ENCODE measurements at regions not wholly inside any gene's neighbourhood (a gene's known extent, or its start where the extent isn't known, plus 50 kb on each side); places are given as distances from the start of the nearest gene placed in this dataset.

DNA sequence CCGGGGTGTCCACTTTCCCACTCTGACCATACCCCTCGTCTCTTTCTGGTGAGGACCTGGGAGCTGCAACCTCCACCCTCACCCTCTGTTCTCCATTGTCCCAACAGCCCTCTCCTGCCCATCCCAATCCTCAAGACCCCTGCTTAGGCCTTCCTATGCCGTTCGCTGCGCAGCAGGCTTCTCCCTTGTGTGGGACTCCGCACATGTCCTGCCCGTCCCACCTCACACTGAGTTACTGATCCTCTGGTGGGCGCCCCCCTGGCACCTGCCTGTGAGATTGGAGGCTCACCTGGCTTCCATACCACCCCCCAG lies 119.5 kb upstream of the SNTG2 start:
- no peak overlapping the region for H3K4me3 ChIP-seq (ENCODE audit: control insufficient read depth, low read depth, low read length)
- DNase-seq (ENCODE audit: low read depth), result no peak
- TF ChIP-seq, protein P1, sequence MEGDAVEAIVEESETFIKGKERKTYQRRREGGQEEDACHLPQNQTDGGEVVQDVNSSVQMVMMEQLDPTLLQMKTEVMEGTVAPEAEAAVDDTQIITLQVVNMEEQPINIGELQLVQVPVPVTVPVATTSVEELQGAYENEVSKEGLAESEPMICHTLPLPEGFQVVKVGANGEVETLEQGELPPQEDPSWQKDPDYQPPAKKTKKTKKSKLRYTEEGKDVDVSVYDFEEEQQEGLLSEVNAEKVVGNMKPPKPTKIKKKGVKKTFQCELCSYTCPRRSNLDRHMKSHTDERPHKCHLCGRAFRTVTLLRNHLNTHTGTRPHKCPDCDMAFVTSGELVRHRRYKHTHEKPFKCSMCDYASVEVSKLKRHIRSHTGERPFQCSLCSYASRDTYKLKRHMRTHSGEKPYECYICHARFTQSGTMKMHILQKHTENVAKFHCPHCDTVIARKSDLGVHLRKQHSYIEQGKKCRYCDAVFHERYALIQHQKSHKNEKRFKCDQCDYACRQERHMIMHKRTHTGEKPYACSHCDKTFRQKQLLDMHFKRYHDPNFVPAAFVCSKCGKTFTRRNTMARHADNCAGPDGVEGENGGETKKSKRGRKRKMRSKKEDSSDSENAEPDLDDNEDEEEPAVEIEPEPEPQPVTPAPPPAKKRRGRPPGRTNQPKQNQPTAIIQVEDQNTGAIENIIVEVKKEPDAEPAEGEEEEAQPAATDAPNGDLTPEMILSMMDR (conservative IDR thresholded peaks at IDR 0.05; ENCODE audit: control insufficient read depth, insufficient read depth, low read depth, low read length), result no peak

DNA sequence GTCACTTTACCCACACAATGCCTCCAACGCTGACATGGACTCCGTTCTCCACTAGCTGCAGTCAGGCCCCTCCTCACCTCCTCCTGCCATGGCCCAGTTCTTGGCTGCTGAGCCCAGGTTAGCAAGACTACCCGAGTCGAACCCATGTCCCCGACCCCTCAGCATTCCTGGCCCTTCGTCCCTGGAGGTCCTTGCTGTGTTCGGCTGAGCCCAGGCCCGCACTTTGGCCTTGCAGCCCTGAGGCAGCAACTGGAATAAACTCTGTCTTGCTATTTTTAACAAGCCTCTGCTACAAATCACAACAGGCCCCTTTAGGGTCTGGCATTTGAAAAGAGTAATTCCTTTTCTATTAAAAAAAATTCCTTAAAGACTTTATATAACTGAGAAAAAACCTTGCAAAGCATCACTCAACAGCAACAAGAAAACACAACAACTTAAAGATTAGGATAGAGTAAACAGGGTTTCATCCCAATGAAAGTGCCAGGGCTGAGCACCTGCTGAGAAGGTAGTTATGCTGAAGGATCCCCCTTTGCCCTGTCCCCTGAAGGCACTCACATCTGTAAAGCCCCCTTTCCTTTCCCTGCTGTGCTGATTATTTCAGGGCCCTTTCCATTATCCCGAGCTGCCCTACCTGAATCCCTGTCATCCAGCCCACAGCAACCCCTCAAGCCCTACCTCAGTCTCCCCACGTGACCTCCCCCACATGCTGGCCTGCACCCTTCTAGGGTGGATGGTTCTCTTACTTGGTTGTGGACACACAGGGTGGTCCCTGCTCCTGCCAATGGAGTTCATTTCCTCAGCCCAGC lies 120.0 kb upstream of the SNTG2 start:
- TF ChIP-seq, protein P1 (conservative IDR thresholded peaks at IDR 0.05; ENCODE audit: control insufficient read depth, insufficient read depth, low read depth, low read length), result no peak
- DNase-seq (ENCODE audit: low read depth), result no peak
- no peak overlapping the region for H3K4me3 ChIP-seq (ENCODE audit: control insufficient read depth, low read depth, low read length)

DNA sequence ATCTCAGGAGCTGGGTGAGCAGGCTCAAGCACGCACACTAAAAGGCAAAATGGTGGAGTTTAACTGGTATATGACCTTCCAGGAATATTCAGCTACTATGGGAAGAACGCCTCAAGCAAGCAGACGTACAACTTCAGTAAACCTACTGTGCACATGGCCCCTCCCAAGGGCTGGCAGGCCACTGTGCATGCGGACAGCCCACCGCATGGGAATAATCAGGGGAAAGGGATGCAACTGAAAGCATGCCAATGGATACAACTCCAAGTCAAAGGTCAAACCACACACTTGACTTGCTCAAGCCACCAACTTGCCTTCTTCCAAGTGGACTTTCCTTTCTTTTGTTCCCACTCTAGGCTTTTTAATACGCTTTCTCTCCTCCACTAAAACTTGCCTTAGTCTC lies 121.6 kb upstream of the SNTG2 start:
- DNase-seq (ENCODE audit: low read depth), result no peak
- TF ChIP-seq, protein P1 (conservative IDR thresholded peaks at IDR 0.05; ENCODE audit: control insufficient read depth, insufficient read depth, low read depth, low read length), result no peak
- H3K4me3 ChIP-seq (ENCODE audit: control insufficient read depth, low read depth, low read length), result no peak overlapping the region

DNA sequence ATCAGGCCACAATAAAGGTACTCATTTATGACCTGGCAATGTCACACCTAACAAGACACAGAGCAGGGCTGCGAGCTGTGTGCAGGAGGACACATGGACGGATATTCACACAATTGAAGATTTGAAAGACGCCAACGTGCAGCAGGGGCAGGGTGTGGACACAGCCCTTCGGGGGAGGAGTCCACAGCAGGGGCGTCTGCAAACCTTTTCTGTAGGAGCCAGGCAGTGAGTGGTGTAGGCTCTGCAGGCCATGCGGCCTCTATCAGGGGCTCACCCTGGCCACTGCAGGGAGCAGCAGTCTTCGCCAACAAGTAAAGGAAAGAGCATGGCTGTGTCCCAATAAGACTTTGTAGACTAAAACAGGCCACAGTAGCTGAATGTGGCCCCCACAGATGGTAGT lies 125.7 kb upstream of the SNTG2 start:
- H3K4me3 ChIP-seq (ENCODE audit: control insufficient read depth, low read depth, low read length), result no peak overlapping the region
- TF ChIP-seq, protein P1 (conservative IDR thresholded peaks at IDR 0.05; ENCODE audit: control insufficient read depth, insufficient read depth, low read depth, low read length), result no peak
- DNase-seq (ENCODE audit: low read depth), result no peak

DNA sequence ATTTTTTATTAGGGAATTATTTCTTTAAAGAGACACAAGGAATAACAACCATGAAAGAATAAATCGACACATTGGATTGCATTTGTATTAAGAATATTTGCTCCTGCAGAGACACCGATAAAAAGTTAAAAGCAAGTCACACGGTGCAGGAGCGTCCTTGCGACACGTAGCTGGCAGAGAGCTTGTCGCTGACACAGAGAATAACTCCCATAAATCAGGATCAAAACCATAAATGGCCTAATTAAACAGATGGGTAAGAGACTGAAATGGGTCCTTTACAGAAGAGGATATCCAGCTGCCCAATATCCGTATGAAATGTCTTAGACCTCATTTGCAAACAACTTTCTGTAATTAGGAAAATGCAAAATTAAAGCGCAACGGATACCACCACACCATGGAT lies 126.1 kb upstream of the SNTG2 start:
- DNase-seq (ENCODE audit: low read depth), result no peak
- no peak overlapping the region for H3K4me3 ChIP-seq (ENCODE audit: control insufficient read depth, low read depth, low read length)
- TF ChIP-seq, protein P1 (conservative IDR thresholded peaks at IDR 0.05; ENCODE audit: control insufficient read depth, insufficient read depth, low read depth, low read length), result no peak

DNA sequence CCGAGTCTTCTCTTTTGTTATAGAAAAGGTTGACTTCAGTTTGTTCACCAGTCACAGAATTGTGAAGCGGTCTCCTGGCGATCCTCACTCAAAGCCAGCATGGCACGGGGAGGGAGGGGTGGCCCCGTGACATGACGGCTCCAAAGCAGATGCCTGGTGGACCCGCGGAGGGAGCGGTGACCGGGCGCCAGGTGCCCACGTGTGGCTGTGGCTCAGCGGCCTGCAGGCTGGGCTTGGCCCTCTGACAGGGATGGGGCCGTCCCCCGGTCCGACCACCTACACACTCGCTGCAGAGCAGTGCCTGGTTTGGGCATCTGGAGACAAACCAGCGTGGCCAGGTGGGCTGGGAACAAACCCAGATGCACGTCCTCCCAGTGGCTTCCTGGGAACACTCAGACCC lies 129.1 kb upstream of the SNTG2 start:
- no peak for DNase-seq (ENCODE audit: low read depth)
- TF ChIP-seq, protein P1 (conservative IDR thresholded peaks at IDR 0.05; ENCODE audit: control insufficient read depth, insufficient read depth, low read depth, low read length), result no peak
- no peak overlapping the region for H3K4me3 ChIP-seq (ENCODE audit: control insufficient read depth, low read depth, low read length)

DNA sequence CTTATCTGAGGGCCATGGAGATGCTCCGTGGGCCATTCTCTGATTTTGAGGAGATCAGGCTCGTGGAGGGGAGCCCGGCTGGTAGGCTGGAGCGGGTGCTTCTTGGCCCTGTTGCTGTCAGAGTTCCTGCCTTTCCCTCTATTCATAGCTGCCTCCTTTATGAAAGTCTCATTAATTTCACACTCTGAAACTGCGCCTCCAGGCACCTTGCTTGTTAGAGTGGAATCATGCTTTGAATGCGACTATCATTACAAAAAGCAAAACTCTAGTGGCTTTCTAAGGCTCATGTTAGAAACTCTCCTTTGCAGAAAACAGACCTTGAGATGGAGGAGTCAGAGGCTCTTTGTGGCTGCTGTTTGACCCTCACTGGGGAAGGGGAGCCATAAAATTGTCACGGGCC lies 131.0 kb upstream of the SNTG2 start:
- TF ChIP-seq, protein P1 (conservative IDR thresholded peaks at IDR 0.05; ENCODE audit: control insufficient read depth, insufficient read depth, low read depth, low read length), result no peak
- no peak overlapping the region for H3K4me3 ChIP-seq (ENCODE audit: control insufficient read depth, low read depth, low read length)
- no peak for DNase-seq (ENCODE audit: low read depth)
